ENCODE measurements at regions not wholly inside any gene's neighbourhood (a gene's known extent, or its start where the extent isn't known, plus 50 kb on each side); places are given as distances from the start of the nearest gene placed in this dataset.

- peaks cover 2% of the 10 kb centered on the region for H3K27me3 ChIP-seq (ENCODE audit: control insufficient read depth, insufficient read depth, low read length)
- TF ChIP-seq CTCF (IDR thresholded peaks at IDR 0.05; ENCODE audit: insufficient read depth, low read length, poor library complexity, severe bottlenecking), result no peak
- H3K4me3 ChIP-seq (ENCODE audit: low read depth, low read length), result no peak overlapping the region
- DNase-seq (ENCODE audit: low read depth), result no peak
- no peaks in the 10 kb centered on the region for H3K36me3 ChIP-seq (ENCODE audit: control insufficient read depth, insufficient read depth, low read length)
Observed at GRCh38 chr20:22315771-22316170, 268.6 kb downstream of the FOXA2 start.

- TF ChIP-seq CTCF (IDR thresholded peaks at IDR 0.05; ENCODE audit: insufficient read depth, low read length, poor library complexity, severe bottlenecking), result no peak
- Histone ChIP-seq H3K4me3 (ENCODE audit: low read depth, low read length) (no peak overlapping the region), H3K36me3 (ENCODE audit: control insufficient read depth, insufficient read depth, low read length) (no peaks in the 10 kb centered on the region), H3K27me3 (ENCODE audit: control insufficient read depth, insufficient read depth, low read length) (peaks cover 2% of the 10 kb centered on the region)
- DNase-seq (ENCODE audit: low read depth), result no peak
Observed at GRCh38 chr20:22315073-22315472, 269.3 kb downstream of the FOXA2 start.

- Histone ChIP-seq H3K4me3 (ENCODE audit: low read depth, low read length) (no peak overlapping the region), H3K27me3 (ENCODE audit: control insufficient read depth, insufficient read depth, low read length) (no peaks in the 10 kb centered on the region), H3K36me3 (ENCODE audit: control insufficient read depth, insufficient read depth, low read length) (no peaks in the 10 kb centered on the region)
- no peak for DNase-seq (ENCODE audit: low read depth)
- TF ChIP-seq CTCF (IDR thresholded peaks at IDR 0.05; ENCODE audit: insufficient read depth, low read length, poor library complexity, severe bottlenecking), result peak; percentile 75
Observed at GRCh38 chr20:22312744-22313346, 271.5 kb downstream of the FOXA2 start.

- Histone ChIP-seq H3K36me3 (ENCODE audit: control insufficient read depth, insufficient read depth, low read length) (no peaks in the 10 kb centered on the region), H3K27me3 (ENCODE audit: control insufficient read depth, insufficient read depth, low read length) (no peaks in the 10 kb centered on the region), H3K4me3 (ENCODE audit: low read depth, low read length) (no peak overlapping the region)
- TF ChIP-seq CTCF (IDR thresholded peaks at IDR 0.05; ENCODE audit: insufficient read depth, low read length, poor library complexity, severe bottlenecking), result no peak
- no peak for DNase-seq (ENCODE audit: low read depth)
Observed at GRCh38 chr20:22308934-22309333, 275.4 kb downstream of the FOXA2 start.

GRCh38 chr20:22307409-22307808 lies 277.0 kb downstream of the FOXA2 start:
- TF ChIP-seq CTCF (IDR thresholded peaks at IDR 0.05; ENCODE audit: insufficient read depth, low read length, poor library complexity, severe bottlenecking), result no peak
- H3K4me3 ChIP-seq (ENCODE audit: low read depth, low read length), result no peak overlapping the region
- H3K27me3 ChIP-seq (ENCODE audit: control insufficient read depth, insufficient read depth, low read length), result no peaks in the 10 kb centered on the region
- H3K36me3 ChIP-seq (ENCODE audit: control insufficient read depth, insufficient read depth, low read length), result no peaks in the 10 kb centered on the region
- no peak for DNase-seq (ENCODE audit: low read depth)

GRCh38 chr20:22305381-22305780 lies 279.0 kb downstream of the FOXA2 start:
- Histone ChIP-seq H3K27me3 (ENCODE audit: control insufficient read depth, insufficient read depth, low read length) (no peaks in the 10 kb centered on the region), H3K36me3 (ENCODE audit: control insufficient read depth, insufficient read depth, low read length) (no peaks in the 10 kb centered on the region), H3K4me3 (ENCODE audit: low read depth, low read length) (no peak overlapping the region)
- no peak for DNase-seq (ENCODE audit: low read depth)
- no peak for TF ChIP-seq CTCF (IDR thresholded peaks at IDR 0.05; ENCODE audit: insufficient read depth, low read length, poor library complexity, severe bottlenecking)

Data from kidney epithelial cell (primary cell).